ENCODE measurements at regions not wholly inside any gene's neighbourhood (a gene's known extent, or its start where the extent isn't known, plus 50 kb on each side); places are given as distances from the start of the nearest gene placed in this dataset.
"Not testable (repeated sequence)": the region's sequence is repeated elsewhere in the genome, so short reads cannot be mapped to it uniquely, and the experiment has no call there.

DNA sequence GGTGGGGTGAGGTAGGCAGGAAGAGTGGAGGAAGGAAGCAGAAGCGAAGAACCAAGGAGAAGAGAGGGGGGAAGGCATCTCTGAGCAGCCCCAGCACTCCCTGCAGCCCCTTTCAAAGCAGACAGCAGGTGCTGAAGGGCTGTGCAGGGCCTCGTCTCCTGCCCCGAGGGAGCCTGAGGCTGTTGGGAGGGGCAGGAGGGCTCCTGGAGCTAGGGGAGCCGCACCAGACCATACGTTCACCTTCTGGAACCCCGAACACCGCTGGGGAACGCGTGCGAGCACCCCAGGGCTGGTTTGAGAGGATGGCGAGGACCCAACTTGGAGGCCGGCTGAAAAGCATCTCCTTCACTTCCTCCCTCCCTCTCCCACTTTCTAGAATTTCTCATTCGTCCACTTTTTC, 259.8 kb downstream of the FAM43A start:
- no peaks in the 10 kb centered on the region for H3F3A ChIP-seq (ENCODE audit: insufficient read depth)
- H3K27me3 ChIP-seq (ENCODE audit: low read length), result no peaks in the 10 kb centered on the region
- no peaks in the 10 kb centered on the region for H3K9me2 ChIP-seq (replicated peaks; ENCODE audit: insufficient read depth, low read length)
- H3K4me2 ChIP-seq (ENCODE audit: low read depth, low read length, poor library complexity, severe bottlenecking), result no peak overlapping the region
- no peak for TF ChIP-seq EZH2phosphoT487 (conservative IDR thresholded peaks at IDR 0.05; ENCODE audit: low read length)
- H4K20me1 ChIP-seq (ENCODE audit: low read depth, low read length), result no peaks in the 10 kb centered on the region
- H3K9ac ChIP-seq (ENCODE audit: low read length), result no peak overlapping the region
- no peaks in the 10 kb centered on the region for H3K36me3 ChIP-seq (ENCODE audit: low read length)
- H3K9me3 ChIP-seq (ENCODE audit: insufficient read depth, low read length), result no peaks in the 10 kb centered on the region
- no peak overlapping the region for H3K27ac ChIP-seq (ENCODE audit: low read depth, low read length)
- H2AFZ ChIP-seq (ENCODE audit: low read depth, low read length, severe bottlenecking), result no peak overlapping the region
- no peaks in the 10 kb centered on the region for H3K79me2 ChIP-seq (ENCODE audit: insufficient read depth, low read length)
- no peak overlapping the region for H3K4me3 ChIP-seq (ENCODE audit: insufficient read depth, low read length, poor library complexity, severe bottlenecking)

DNA sequence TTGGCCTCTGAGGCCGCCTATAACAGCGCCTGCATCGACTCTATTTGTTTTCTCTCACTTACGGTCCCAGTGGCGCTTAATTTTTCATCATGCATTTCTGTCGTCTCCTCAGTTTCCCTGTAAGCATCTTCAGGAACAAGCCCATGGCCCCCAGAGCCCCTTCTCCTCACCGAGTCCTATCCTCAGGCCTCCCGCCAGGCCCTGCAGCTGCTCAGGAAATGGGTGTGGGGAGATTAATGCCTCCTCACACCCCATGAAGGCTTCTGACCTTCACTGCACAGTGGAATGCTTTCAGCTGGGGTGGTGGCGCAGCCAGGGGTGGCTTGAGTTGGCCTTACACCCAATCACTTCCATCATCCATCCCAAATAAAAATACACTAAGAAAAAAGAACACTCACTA, 260.4 kb downstream of the FAM43A start:
- Histone ChIP-seq H3K27me3 (ENCODE audit: low read length) (no peaks in the 10 kb centered on the region), H3K79me2 (ENCODE audit: insufficient read depth, low read length) (no peaks in the 10 kb centered on the region), H4K20me1 (ENCODE audit: low read depth, low read length) (no peaks in the 10 kb centered on the region), H3K36me3 (ENCODE audit: low read length) (no peaks in the 10 kb centered on the region), H3K9me3 (ENCODE audit: insufficient read depth, low read length) (no peaks in the 10 kb centered on the region), H2AFZ (ENCODE audit: low read depth, low read length, severe bottlenecking) (no peak overlapping the region), H3K4me3 (ENCODE audit: insufficient read depth, low read length, poor library complexity, severe bottlenecking) (no peak overlapping the region), H3K27ac (ENCODE audit: low read depth, low read length) (no peak overlapping the region), H3K4me2 (ENCODE audit: low read depth, low read length, poor library complexity, severe bottlenecking) (no peak overlapping the region), H3K9me2 (replicated peaks; ENCODE audit: insufficient read depth, low read length) (no peaks in the 10 kb centered on the region), H3K9ac (ENCODE audit: low read length) (no peak overlapping the region), H3F3A (ENCODE audit: insufficient read depth) (no peaks in the 10 kb centered on the region)
- TF ChIP-seq CTCF (IDR thresholded peaks at IDR 0.05; ENCODE audit: insufficient read depth, low read length, poor library complexity, severe bottlenecking) (no peak), EZH2phosphoT487 (conservative IDR thresholded peaks at IDR 0.05; ENCODE audit: low read length) (no peak)

DNA sequence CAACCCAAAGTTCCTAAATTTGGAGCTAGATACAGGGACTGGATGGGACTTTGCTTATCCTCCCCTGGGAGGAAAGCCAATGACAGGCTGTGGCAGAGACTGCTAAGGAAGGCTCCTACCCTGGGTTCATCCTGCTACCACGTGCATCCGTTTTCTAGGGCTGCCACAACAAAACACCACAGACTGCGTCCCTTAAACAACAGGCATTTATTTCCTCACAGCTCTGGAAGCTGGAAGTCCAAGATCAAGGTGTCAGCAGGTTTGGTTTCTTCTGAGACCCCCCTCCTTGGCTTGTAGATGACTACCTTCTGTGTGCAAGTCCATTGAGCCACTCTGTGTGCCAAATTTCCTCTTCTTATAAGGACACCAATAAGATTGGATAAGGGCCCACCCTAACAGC, 263.9 kb downstream of the FAM43A start:
- H3K4me3 ChIP-seq (ENCODE audit: insufficient read depth, low read length, poor library complexity, severe bottlenecking), result no peak overlapping the region
- H3K79me2 ChIP-seq (ENCODE audit: insufficient read depth, low read length), result no peaks in the 10 kb centered on the region
- no peak overlapping the region for H2AFZ ChIP-seq (ENCODE audit: low read depth, low read length, severe bottlenecking)
- no peak overlapping the region for H3K4me2 ChIP-seq (ENCODE audit: low read depth, low read length, poor library complexity, severe bottlenecking)
- H3K27me3 ChIP-seq (ENCODE audit: low read length), result no peaks in the 10 kb centered on the region
- no peaks in the 10 kb centered on the region for H4K20me1 ChIP-seq (ENCODE audit: low read depth, low read length)
- no peaks in the 10 kb centered on the region for H3K36me3 ChIP-seq (ENCODE audit: low read length)
- no peaks in the 10 kb centered on the region for H3K9me2 ChIP-seq (replicated peaks; ENCODE audit: insufficient read depth, low read length)
- H3F3A ChIP-seq (ENCODE audit: insufficient read depth), result no peaks in the 10 kb centered on the region
- TF ChIP-seq EZH2phosphoT487 (conservative IDR thresholded peaks at IDR 0.05; ENCODE audit: low read length) (no peak), CTCF (IDR thresholded peaks at IDR 0.05; ENCODE audit: insufficient read depth, low read length, poor library complexity, severe bottlenecking) (no peak)
- no peaks in the 10 kb centered on the region for H3K9me3 ChIP-seq (ENCODE audit: insufficient read depth, low read length)
- no peak overlapping the region for H3K9ac ChIP-seq (ENCODE audit: low read length)
- no peak overlapping the region for H3K27ac ChIP-seq (ENCODE audit: low read depth, low read length)

- Histone ChIP-seq H3K27ac (ENCODE audit: low read depth, low read length) (no peak overlapping the region), H3K36me3 (ENCODE audit: low read length) (no peaks in the 10 kb centered on the region), H3K4me3 (ENCODE audit: insufficient read depth, low read length, poor library complexity, severe bottlenecking) (no peak overlapping the region), H3K9me2 (replicated peaks; ENCODE audit: insufficient read depth, low read length) (no peaks in the 10 kb centered on the region), H4K20me1 (ENCODE audit: low read depth, low read length) (no peaks in the 10 kb centered on the region), H3K27me3 (ENCODE audit: low read length) (no peaks in the 10 kb centered on the region), H3F3A (ENCODE audit: insufficient read depth) (no peaks in the 10 kb centered on the region), H3K4me2 (ENCODE audit: low read depth, low read length, poor library complexity, severe bottlenecking) (no peak overlapping the region), H2AFZ (ENCODE audit: low read depth, low read length, severe bottlenecking) (no peak overlapping the region), H3K9ac (ENCODE audit: low read length) (no peak overlapping the region), H3K79me2 (ENCODE audit: insufficient read depth, low read length) (no peaks in the 10 kb centered on the region), H3K9me3 (ENCODE audit: insufficient read depth, low read length) (no peaks in the 10 kb centered on the region)
- TF ChIP-seq CTCF (IDR thresholded peaks at IDR 0.05; ENCODE audit: insufficient read depth, low read length, poor library complexity, severe bottlenecking), result no peak
- no peak for TF ChIP-seq EZH2phosphoT487 (conservative IDR thresholded peaks at IDR 0.05; ENCODE audit: low read length)
These were observed 265.4 kb downstream of the FAM43A start for GRCh38 chr3:194950906-194951628.

- H3K9me3 ChIP-seq (ENCODE audit: insufficient read depth, low read length); H4K20me1 ChIP-seq (ENCODE audit: low read depth, low read length); H2AFZ ChIP-seq (ENCODE audit: low read depth, low read length, severe bottlenecking); H3K4me2 ChIP-seq (ENCODE audit: low read depth, low read length, poor library complexity, severe bottlenecking); H3F3A ChIP-seq (ENCODE audit: insufficient read depth); H3K4me3 ChIP-seq (ENCODE audit: insufficient read depth, low read length, poor library complexity, severe bottlenecking); H3K79me2 ChIP-seq (ENCODE audit: insufficient read depth, low read length); H3K27me3 ChIP-seq (ENCODE audit: low read length); H3K27ac ChIP-seq (ENCODE audit: low read depth, low read length); H3K36me3 ChIP-seq (ENCODE audit: low read length); H3K9ac ChIP-seq (ENCODE audit: low read length); H3K9me2 ChIP-seq (replicated peaks; ENCODE audit: insufficient read depth, low read length): not testable (repeated sequence)
These were observed 265.9 kb downstream of the FAM43A start for GRCh38 chr3:194951629-194951920.

All from SU-DHL-6 (cell line).